ENCODE measurements at regions not wholly inside any gene's neighbourhood (a gene's known extent, or its start where the extent isn't known, plus 50 kb on each side); places are given as distances from the start of the nearest gene placed in this dataset.

- Histone ChIP-seq H3K9me3 (replicated peaks in 1 of 2; ENCODE audit: control insufficient read depth in 2 of 2, insufficient read depth in 1 of 2, low read depth in 1 of 2, low read length in 2 of 2) (peaks cover 0 to 1% of the 10 kb centered on the region in 2 donors), H4K8ac (ENCODE audit: low read depth, low read length) (no peak overlapping the region), H2BK15ac (ENCODE audit: low read length) (no peak overlapping the region), H3K4me1 (ENCODE audit: control insufficient read depth in 2 of 2, insufficient read depth in 1 of 2, low read depth in 1 of 2, low read length in 2 of 2) (no peaks in the 10 kb centered on the region), H3K27ac (replicated peaks; ENCODE audit: low read length) (no peak overlapping the region), H3K14ac (ENCODE audit: low read length) (no peak overlapping the region), H3K36me3 (replicated peaks in 1 of 2; ENCODE audit: control insufficient read depth in 2 of 2, insufficient read depth in 2 of 2, low read length in 2 of 2) (no peaks in the 10 kb centered on the region), H3K27me3 (ENCODE audit: control insufficient read depth in 3 of 3, insufficient read depth in 3 of 3, low read depth in 1 of 3, low read length in 3 of 3) (no peaks in the 10 kb centered on the region), H3K23ac (ENCODE audit: low read depth, low read length, poor library complexity) (no peak overlapping the region), H3K4ac (ENCODE audit: low read length) (no peak overlapping the region), H2AK5ac (ENCODE audit: low read depth, low read length) (no peak overlapping the region), H2BK120ac (ENCODE audit: low read depth, low read length) (no peak overlapping the region), H3K79me1 (ENCODE audit: low read depth, low read length) (no peaks in the 10 kb centered on the region), H3K18ac (ENCODE audit: low read length) (no peak overlapping the region), H2BK12ac (ENCODE audit: low read length) (no peak overlapping the region), H2BK5ac (ENCODE audit: low read length) (no peak overlapping the region), H2AFZ (ENCODE audit: low read length) (no peak overlapping the region), H3K9ac (ENCODE audit: low read depth, low read length, poor library complexity) (no peak overlapping the region), H4K91ac (ENCODE audit: low read depth, low read length, poor library complexity) (no peak overlapping the region), H3K4me3 (ENCODE audit: low read length in 2 of 2) (no peak overlapping the region), H3K4me2 (ENCODE audit: insufficient read depth, low read length, poor library complexity, severe bottlenecking) (no peak overlapping the region)
- no peak for DNase-seq (ENCODE audit: low spot score)
- no CpG with 5 or more reads among the region's 2 CpGs for WGBS, 2 donors (ENCODE audit: extremely low coverage in 2 of 2, insufficient read length in 2 of 2, insufficient replicate concordance in 1 of 2)
These were observed 238.7 kb upstream of the ANO3 start for GRCh38 chr11:26093206-26093605.

- H2BK15ac ChIP-seq (ENCODE audit: low read length) = no peak overlapping the region
- no peak overlapping the region for H3K4me3 ChIP-seq (ENCODE audit: low read length in 2 of 2)
- no peak overlapping the region for H3K4me2 ChIP-seq (ENCODE audit: insufficient read depth, low read length, poor library complexity, severe bottlenecking)
- no peak for DNase-seq (ENCODE audit: low spot score)
- no peak overlapping the region for H3K18ac ChIP-seq (ENCODE audit: low read length)
- peaks cover 0 to under 1% of the 10 kb centered on the region in 2 donors for H3K4me1 ChIP-seq (ENCODE audit: control insufficient read depth in 2 of 2, insufficient read depth in 1 of 2, low read depth in 1 of 2, low read length in 2 of 2)
- no peak overlapping the region for H2BK5ac ChIP-seq (ENCODE audit: low read length)
- no peak overlapping the region for H3K23ac ChIP-seq (ENCODE audit: low read depth, low read length, poor library complexity)
- H3K14ac ChIP-seq (ENCODE audit: low read length) = no peak overlapping the region
- no peak overlapping the region for H2BK12ac ChIP-seq (ENCODE audit: low read length)
- no peaks in the 10 kb centered on the region for H3K36me3 ChIP-seq (replicated peaks in 1 of 2; ENCODE audit: control insufficient read depth in 2 of 2, insufficient read depth in 2 of 2, low read length in 2 of 2)
- H2AK5ac ChIP-seq (ENCODE audit: low read depth, low read length) = no peak overlapping the region
- no peak overlapping the region for H3K27ac ChIP-seq (replicated peaks; ENCODE audit: low read length)
- H3K9ac ChIP-seq (ENCODE audit: low read depth, low read length, poor library complexity) = no peak overlapping the region
- H4K8ac ChIP-seq (ENCODE audit: low read depth, low read length) = no peak overlapping the region
- peaks cover 0 to 1% of the 10 kb centered on the region in 2 donors for H3K9me3 ChIP-seq (replicated peaks in 1 of 2; ENCODE audit: control insufficient read depth in 2 of 2, insufficient read depth in 1 of 2, low read depth in 1 of 2, low read length in 2 of 2)
- no CpG with 5 or more reads among the region's 5 CpGs for WGBS, 2 donors (ENCODE audit: extremely low coverage in 2 of 2, insufficient read length in 2 of 2, insufficient replicate concordance in 1 of 2)
- H3K27me3 ChIP-seq (ENCODE audit: control insufficient read depth in 3 of 3, insufficient read depth in 3 of 3, low read depth in 1 of 3, low read length in 3 of 3) = no peaks in the 10 kb centered on the region
- H3K4ac ChIP-seq (ENCODE audit: low read length) = no peak overlapping the region
- no peak overlapping the region for H2BK120ac ChIP-seq (ENCODE audit: low read depth, low read length)
- no peak overlapping the region for H4K91ac ChIP-seq (ENCODE audit: low read depth, low read length, poor library complexity)
- no peaks in the 10 kb centered on the region for H3K79me1 ChIP-seq (ENCODE audit: low read depth, low read length)
- H2AFZ ChIP-seq (ENCODE audit: low read length) = no peak overlapping the region
These were observed 236.6 kb upstream of the ANO3 start for GRCh38 chr11:26095340-26095739.

GRCh38 chr11:26096451-26096850 is 235.5 kb upstream of the ANO3 start:
- Histone ChIP-seq H3K4me2 (ENCODE audit: insufficient read depth, low read length, poor library complexity, severe bottlenecking) (no peak overlapping the region), H3K18ac (ENCODE audit: low read length) (no peak overlapping the region), H3K14ac (ENCODE audit: low read length) (no peak overlapping the region), H4K8ac (ENCODE audit: low read depth, low read length) (no peak overlapping the region), H4K91ac (ENCODE audit: low read depth, low read length, poor library complexity) (no peak overlapping the region), H2BK120ac (ENCODE audit: low read depth, low read length) (no peak overlapping the region), H3K36me3 (replicated peaks in 1 of 2; ENCODE audit: control insufficient read depth in 2 of 2, insufficient read depth in 2 of 2, low read length in 2 of 2) (no peaks in the 10 kb centered on the region), H2AFZ (ENCODE audit: low read length) (no peak overlapping the region), H3K23ac (ENCODE audit: low read depth, low read length, poor library complexity) (no peak overlapping the region), H2BK15ac (ENCODE audit: low read length) (no peak overlapping the region), H2BK5ac (ENCODE audit: low read length) (no peak overlapping the region), H3K27me3 (ENCODE audit: control insufficient read depth in 3 of 3, insufficient read depth in 3 of 3, low read depth in 1 of 3, low read length in 3 of 3) (no peaks in the 10 kb centered on the region), H2AK5ac (ENCODE audit: low read depth, low read length) (no peak overlapping the region), H3K79me1 (ENCODE audit: low read depth, low read length) (no peaks in the 10 kb centered on the region), H2BK12ac (ENCODE audit: low read length) (no peak overlapping the region), H3K4me1 (ENCODE audit: control insufficient read depth in 2 of 2, insufficient read depth in 1 of 2, low read depth in 1 of 2, low read length in 2 of 2) (peaks cover 0 to 1% of the 10 kb centered on the region in 2 donors), H3K4ac (ENCODE audit: low read length) (no peak overlapping the region), H3K9me3 (replicated peaks in 1 of 2; ENCODE audit: control insufficient read depth in 2 of 2, insufficient read depth in 1 of 2, low read depth in 1 of 2, low read length in 2 of 2) (peaks cover 0 to 1% of the 10 kb centered on the region in 2 donors), H3K9ac (ENCODE audit: low read depth, low read length, poor library complexity) (no peak overlapping the region), H3K27ac (replicated peaks; ENCODE audit: low read length) (no peak overlapping the region), H3K4me3 (ENCODE audit: low read length in 2 of 2) (no peak overlapping the region)
- no CpG with 5 or more reads among the region's 6 CpGs for WGBS, 2 donors (ENCODE audit: extremely low coverage in 2 of 2, insufficient read length in 2 of 2, insufficient replicate concordance in 1 of 2)
- no peak for DNase-seq (ENCODE audit: low spot score)

DNA sequence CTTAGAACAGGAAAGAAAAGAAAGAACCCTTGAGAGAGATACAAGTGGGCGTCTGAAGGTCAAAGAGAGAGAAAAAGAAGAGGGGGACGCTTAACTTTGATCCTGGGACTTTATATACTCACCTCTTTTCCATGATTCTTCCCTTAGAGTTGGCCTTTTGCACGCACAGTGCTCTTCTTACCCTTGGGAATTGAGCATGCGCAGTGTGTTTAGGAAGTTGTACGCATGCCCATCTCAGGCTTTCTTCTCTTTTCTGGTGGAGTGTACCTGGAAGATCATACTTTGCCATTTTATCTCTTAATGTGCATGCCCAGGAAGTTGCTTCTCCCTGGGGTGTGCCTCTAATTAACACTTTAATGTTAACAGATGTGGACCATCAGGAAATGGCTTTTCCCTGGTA is 229.6 kb upstream of the ANO3 start:
- Histone ChIP-seq H2BK120ac (ENCODE audit: low read depth, low read length) (no peak overlapping the region), H3K4me3 (ENCODE audit: low read length in 2 of 2) (no peak overlapping the region), H3K4ac (ENCODE audit: low read length) (no peak overlapping the region), H3K27ac (replicated peaks; ENCODE audit: low read length) (no peak overlapping the region), H2AK5ac (ENCODE audit: low read depth, low read length) (no peak overlapping the region), H2AFZ (ENCODE audit: low read length) (no peak overlapping the region), H3K18ac (ENCODE audit: low read length) (no peak overlapping the region), H3K14ac (ENCODE audit: low read length) (no peak overlapping the region), H3K4me2 (ENCODE audit: insufficient read depth, low read length, poor library complexity, severe bottlenecking) (no peak overlapping the region), H3K27me3 (ENCODE audit: control insufficient read depth in 3 of 3, insufficient read depth in 3 of 3, low read depth in 1 of 3, low read length in 3 of 3) (no peaks in the 10 kb centered on the region), H4K91ac (ENCODE audit: low read depth, low read length, poor library complexity) (no peak overlapping the region), H3K23ac (ENCODE audit: low read depth, low read length, poor library complexity) (no peak overlapping the region), H3K79me1 (ENCODE audit: low read depth, low read length) (no peaks in the 10 kb centered on the region), H2BK15ac (ENCODE audit: low read length) (no peak overlapping the region), H2BK12ac (ENCODE audit: low read length) (no peak overlapping the region), H3K9me3 (replicated peaks in 1 of 2; ENCODE audit: control insufficient read depth in 2 of 2, insufficient read depth in 1 of 2, low read depth in 1 of 2, low read length in 2 of 2) (peaks cover 0 to 1% of the 10 kb centered on the region in 2 donors), H3K36me3 (replicated peaks in 1 of 2; ENCODE audit: control insufficient read depth in 2 of 2, insufficient read depth in 2 of 2, low read length in 2 of 2) (no peaks in the 10 kb centered on the region), H2BK5ac (ENCODE audit: low read length) (no peak overlapping the region), H3K4me1 (ENCODE audit: control insufficient read depth in 2 of 2, insufficient read depth in 1 of 2, low read depth in 1 of 2, low read length in 2 of 2) (peaks cover 0 to 1% of the 10 kb centered on the region in 2 donors), H3K9ac (ENCODE audit: low read depth, low read length, poor library complexity) (no peak overlapping the region), H4K8ac (ENCODE audit: low read depth, low read length) (no peak overlapping the region)
- no CpG with 5 or more reads among the region's 5 CpGs for WGBS, 2 donors (ENCODE audit: extremely low coverage in 2 of 2, insufficient read length in 2 of 2, insufficient replicate concordance in 1 of 2)
- no peak for DNase-seq (ENCODE audit: low spot score)

All from neuronal stem cell (in vitro differentiated cells).